Upper lobe of left lung (tissue), 6 donors: ENCODE measurements at regions not wholly inside any gene's neighbourhood (a gene's known extent, or its start where the extent isn't known, plus 50 kb on each side); places are given as distances from the start of the nearest gene placed in this dataset.

ENCODE experiments used
- ATAC-seq, 2 donors: fragments of 200-7000 bp; cut with Tn5 transposase; one replicate each; pipeline ENCODE4 v1.9.1; 2022; ENCODE audit warnings: mild to moderate bottlenecking in 2 of 2, moderate library complexity in 2 of 2; ENCODE audit not compliant: low FRiP score in 2 of 2
- DNase-seq, 2 donors: peaks; one replicate each; pipeline ENCODE4 v3.0.0-alpha.2; 2019 to 2020
- H3K27ac ChIP-seq, 4 donors: fragments of 200-600 bp; sonication (generic); one replicate each; pipeline ENCODE4 v1.5.1; 2016 to 2019
- H3K27me3 ChIP-seq, 4 donors: fragments of 200-600 bp; sonication (generic); one replicate each; pipeline ENCODE4 v1.5.1; 2017 to 2019
- H3K36me3 ChIP-seq, 4 donors: fragments of 200-600 bp; sonication (generic); one replicate each; pipeline ENCODE4 v1.5.1; 2016 to 2019
- H3K4me1 ChIP-seq, 4 donors: fragments of 200-600 bp; sonication (generic); one replicate each; pipeline ENCODE4 v1.5.1; 2018 to 2019
- H3K4me3 ChIP-seq, 4 donors: fragments of 200-600 bp; sonication (generic); one replicate each; pipeline ENCODE4 v1.5.1; 2017 to 2019; ENCODE audit warnings: mild to moderate bottlenecking in 2 of 4, moderate library complexity in 1 of 4
- H3K9me3 ChIP-seq, 4 donors: fragments of 200-600 bp; sonication (generic); one replicate each; pipeline ENCODE4 v1.5.1; 2018 to 2019
- EP300 ChIP-seq, 4 donors: sonication (generic); formaldehyde crosslinking; IDR thresholded peaks; one replicate each; pipeline ENCODE4 v1.5.1; 2017; ENCODE audit warnings: antibody characterized with exemption in 4 of 4, control low read depth in 2 of 4
- POLR2A ChIP-seq, 4 donors: fragments of 450-650 bp; IDR thresholded peaks; one replicate each; pipeline ENCODE4 v1.5.1; 2016 to 2017; ENCODE audit warnings: antibody characterized with exemption in 4 of 4, mild to moderate bottlenecking in 2 of 4
- POLR2AphosphoS5 ChIP-seq, 2 donors: sonication (generic); formaldehyde crosslinking; IDR thresholded peaks; one replicate each; pipeline ENCODE4 v1.5.1; 2017; ENCODE audit warnings: antibody characterized with exemption in 2 of 2
- WGBS, 2 donors: methylation state at CpG; one replicate each; pipeline ENCODE4 v1.1.5; 2017 to 2018; 5-methylcytosine and 5-hydroxymethylcytosine counted together
- TF ChIP-seq, protein P1 (sequence below), 6 experiments: fragments of 450-650 bp in 4 of 6; fragments of 200-600 bp in 2 of 6; sonication (generic) in 2 of 6; IDR thresholded peaks; one replicate each; pipeline ENCODE4 v1.5.1; 2016 to 2019; ENCODE audit warnings: antibody characterized with exemption in 6 of 6
- donor health status: DM: no; HTN: no; CAD: no; lungs with moderate emphysema.
- donor health status: DM: no; HTN: yes; CAD: no; lungs with severe emphysema.

GRCh38 chr1:226475142-226475511 lies 67.2 kb upstream of the PARP1 start:
- Histone ChIP-seq H3K27ac (no peak overlapping the region), H3K4me3 (no peak overlapping the region), H3K9me3 (no peaks in the 10 kb centered on the region), H3K36me3 (no peaks in the 10 kb centered on the region), H3K27me3 (no peaks in the 10 kb centered on the region), H3K4me1 (peaks cover 0 to 9% (median 0%) of the 10 kb centered on the region in 4 donors)
- TF ChIP-seq EP300 (IDR thresholded peaks at IDR 0.05) (no peak), POLR2AphosphoS5 (IDR thresholded peaks at IDR 0.05) (no peak), POLR2A (IDR thresholded peaks at IDR 0.05) (no peak)
- TF ChIP-seq, protein P1, sequence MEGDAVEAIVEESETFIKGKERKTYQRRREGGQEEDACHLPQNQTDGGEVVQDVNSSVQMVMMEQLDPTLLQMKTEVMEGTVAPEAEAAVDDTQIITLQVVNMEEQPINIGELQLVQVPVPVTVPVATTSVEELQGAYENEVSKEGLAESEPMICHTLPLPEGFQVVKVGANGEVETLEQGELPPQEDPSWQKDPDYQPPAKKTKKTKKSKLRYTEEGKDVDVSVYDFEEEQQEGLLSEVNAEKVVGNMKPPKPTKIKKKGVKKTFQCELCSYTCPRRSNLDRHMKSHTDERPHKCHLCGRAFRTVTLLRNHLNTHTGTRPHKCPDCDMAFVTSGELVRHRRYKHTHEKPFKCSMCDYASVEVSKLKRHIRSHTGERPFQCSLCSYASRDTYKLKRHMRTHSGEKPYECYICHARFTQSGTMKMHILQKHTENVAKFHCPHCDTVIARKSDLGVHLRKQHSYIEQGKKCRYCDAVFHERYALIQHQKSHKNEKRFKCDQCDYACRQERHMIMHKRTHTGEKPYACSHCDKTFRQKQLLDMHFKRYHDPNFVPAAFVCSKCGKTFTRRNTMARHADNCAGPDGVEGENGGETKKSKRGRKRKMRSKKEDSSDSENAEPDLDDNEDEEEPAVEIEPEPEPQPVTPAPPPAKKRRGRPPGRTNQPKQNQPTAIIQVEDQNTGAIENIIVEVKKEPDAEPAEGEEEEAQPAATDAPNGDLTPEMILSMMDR (IDR thresholded peaks at IDR 0.05), result no peak
- DNase-seq (no peak), ATAC-seq (no peak)
- WGBS, 2 donors, result 56 to 64% methylated on average over 5 to 6 of the region's 6 CpGs

DNA sequence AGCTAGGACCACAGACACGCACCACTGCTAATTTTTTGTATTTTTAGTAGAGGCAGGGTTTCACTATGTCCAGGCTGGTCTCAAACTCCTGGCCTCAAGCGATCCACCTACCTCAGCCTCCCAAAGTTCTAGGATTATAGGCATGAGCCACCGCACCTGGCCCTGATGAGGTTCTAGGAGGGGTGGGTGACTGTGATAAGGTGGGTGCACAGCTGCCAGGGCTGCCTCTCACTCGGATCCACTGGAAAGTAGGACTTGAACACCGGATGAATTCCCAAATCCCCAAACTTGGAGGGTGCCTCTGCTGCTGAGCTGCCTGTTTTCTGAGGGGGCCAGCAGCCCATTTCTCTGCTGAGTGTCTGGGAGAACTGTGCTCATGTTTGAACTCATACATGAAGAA lies 68.2 kb upstream of the PARP1 start:
- 88 to 98% methylated on average over 3 to 5 of the region's 5 CpGs for WGBS, 2 donors
- TF ChIP-seq, protein P1 (IDR thresholded peaks at IDR 0.05), result no peak
- TF ChIP-seq EP300 (IDR thresholded peaks at IDR 0.05), result no peak
- no peak for TF ChIP-seq POLR2A (IDR thresholded peaks at IDR 0.05)
- no peak for TF ChIP-seq POLR2AphosphoS5 (IDR thresholded peaks at IDR 0.05)
- H3K27me3 ChIP-seq, result no peaks in the 10 kb centered on the region
- H3K27ac ChIP-seq, result no peak overlapping the region
- DNase-seq (no peak), ATAC-seq (no peak)
- H3K9me3 ChIP-seq, result no peaks in the 10 kb centered on the region
- H3K4me3 ChIP-seq, result no peak overlapping the region
- peaks cover 0 to 19% (median 5%) of the 10 kb centered on the region in 4 donors for H3K4me1 ChIP-seq
- H3K36me3 ChIP-seq, result no peaks in the 10 kb centered on the region

GRCh38 chr1:226476648-226477319 lies 68.9 kb upstream of the PARP1 start:
- 84 to 90% methylated on average over 11 of the region's 11 CpGs for WGBS, 2 donors
- Histone ChIP-seq H3K4me3 (no peak overlapping the region), H3K27ac (no peak overlapping the region), H3K36me3 (no peaks in the 10 kb centered on the region), H3K27me3 (no peaks in the 10 kb centered on the region), H3K4me1 (peaks cover 0 to 26% (median 12%) of the 10 kb centered on the region in 4 donors), H3K9me3 (no peaks in the 10 kb centered on the region)
- DNase-seq (no peak), ATAC-seq (no peak)
- TF ChIP-seq POLR2A (IDR thresholded peaks at IDR 0.05), result no peak
- TF ChIP-seq EP300 (IDR thresholded peaks at IDR 0.05), result no peak
- TF ChIP-seq POLR2AphosphoS5 (IDR thresholded peaks at IDR 0.05), result no peak
- TF ChIP-seq, protein P1 (IDR thresholded peaks at IDR 0.05), result no peak

- WGBS, 2 donors, result 65 to 72% methylated on average over 3 of the region's 3 CpGs
- no peak for DNase-seq
- Histone ChIP-seq H3K9me3 (no peaks in the 10 kb centered on the region), H3K4me1 (peaks cover 0 to 31% (median 12%) of the 10 kb centered on the region in 4 donors), H3K36me3 (no peaks in the 10 kb centered on the region), H3K27ac (no peak overlapping the region), H3K27me3 (no peaks in the 10 kb centered on the region), H3K4me3 (no peak overlapping the region)
- TF ChIP-seq EP300 (IDR thresholded peaks at IDR 0.05), result no peak
- no peak for TF ChIP-seq POLR2AphosphoS5 (IDR thresholded peaks at IDR 0.05)
- TF ChIP-seq, protein P1 (IDR thresholded peaks at IDR 0.05), result no peak
- TF ChIP-seq POLR2A (IDR thresholded peaks at IDR 0.05), result no peak
- no peak for ATAC-seq
These were observed 69.1 kb upstream of the STUM start for GRCh38 chr1:226479474-226479873.

- Histone ChIP-seq H3K4me1 (peaks cover 0 to 31% (median 12%) of the 10 kb centered on the region in 4 donors), H3K4me3 (no peak overlapping the region), H3K27ac (no peak overlapping the region), H3K27me3 (no peaks in the 10 kb centered on the region), H3K9me3 (no peaks in the 10 kb centered on the region), H3K36me3 (no peaks in the 10 kb centered on the region)
- no peak for DNase-seq
- TF ChIP-seq, protein P1 (IDR thresholded peaks at IDR 0.05), result no peak
- no peak for TF ChIP-seq EP300 (IDR thresholded peaks at IDR 0.05)
- no peak for TF ChIP-seq POLR2AphosphoS5 (IDR thresholded peaks at IDR 0.05)
- no peak for TF ChIP-seq POLR2A (IDR thresholded peaks at IDR 0.05)
- 93 to 98% methylated on average over 3 of the region's 3 CpGs for WGBS, 2 donors
- ATAC-seq, result no peak
These were observed 68.1 kb upstream of the STUM start for GRCh38 chr1:226480461-226480860.
